ENCODE measurements at regions not wholly inside any gene's neighbourhood (a gene's known extent, or its start where the extent isn't known, plus 50 kb on each side); places are given as distances from the start of the nearest gene placed in this dataset.
"Not testable (repeated sequence)": the region's sequence is repeated elsewhere in the genome, so short reads cannot be mapped to it uniquely, and the experiment has no call there.

GRCh38 chr5:38135486-38136039 is 122.8 kb upstream of the EGFLAM start:
- intact Hi-C loops (cut with DNase I) = no loop called here
- no peak for DNase-seq
- Histone ChIP-seq H3K27me3 (no peaks in the 10 kb centered on the region), H3K4me1 (no peaks in the 10 kb centered on the region), H3K9me3 (no peaks in the 10 kb centered on the region), H3K36me3 (no peaks in the 10 kb centered on the region), H3K4me3 (no peak overlapping the region), H3K27ac (no peak overlapping the region)
- TF ChIP-seq POLR2A (IDR thresholded peaks at IDR 0.05) (no peak), CTCF (IDR thresholded peaks at IDR 0.05) (no peak)
- 76 to 79% methylated on average over 9 of the region's 9 CpGs for WGBS, 2 donors

GRCh38 chr5:38134810-38135209 is 123.5 kb upstream of the EGFLAM start:
- TF ChIP-seq POLR2A (IDR thresholded peaks at IDR 0.05) (no peak), CTCF (IDR thresholded peaks at IDR 0.05) (no peak)
- H3K4me3 ChIP-seq = no peak overlapping the region
- no peak for DNase-seq
- intact Hi-C loops (cut with DNase I) = no loop called here
- no peaks in the 10 kb centered on the region for H3K4me1 ChIP-seq
- H3K27me3 ChIP-seq = no peaks in the 10 kb centered on the region
- 87 to 96% methylated on average over 19 of the region's 19 CpGs for WGBS, 2 donors
- H3K9me3 ChIP-seq = no peaks in the 10 kb centered on the region
- no peaks in the 10 kb centered on the region for H3K36me3 ChIP-seq
- no peak overlapping the region for H3K27ac ChIP-seq

- intact Hi-C loops (cut with DNase I); H3K27me3 ChIP-seq; DNase-seq; H3K4me1 ChIP-seq; H3K36me3 ChIP-seq; H3K4me3 ChIP-seq; H3K27ac ChIP-seq; H3K9me3 ChIP-seq: not testable (repeated sequence)
- 72 to 88% methylated on average over 1 of the region's 1 CpG for WGBS, 2 donors
Observed at GRCh38 chr5:38134294-38134693, 124.1 kb upstream of the EGFLAM start.

GRCh38 chr5:38131686-38132085 is 126.7 kb upstream of the EGFLAM start:
- no peaks in the 10 kb centered on the region for H3K9me3 ChIP-seq
- no peak overlapping the region for H3K27ac ChIP-seq
- DNase-seq = no peak
- WGBS, 2 donors = 54 to 68% methylated on average over 4 of the region's 4 CpGs
- intact Hi-C loops (cut with DNase I) = no loop called here
- H3K36me3 ChIP-seq = no peaks in the 10 kb centered on the region
- no peak overlapping the region for H3K4me3 ChIP-seq
- TF ChIP-seq CTCF (IDR thresholded peaks at IDR 0.05) (no peak), POLR2A (IDR thresholded peaks at IDR 0.05) (no peak)
- no peaks in the 10 kb centered on the region for H3K4me1 ChIP-seq
- no peaks in the 10 kb centered on the region for H3K27me3 ChIP-seq

GRCh38 chr5:38124321-38124720 is 134.0 kb upstream of the EGFLAM start:
- 30 to 36% methylated on average over 1 of the region's 1 CpG for WGBS, 2 donors
- H3K4me1 ChIP-seq = no peaks in the 10 kb centered on the region
- no peaks in the 10 kb centered on the region for H3K9me3 ChIP-seq
- H3K4me3 ChIP-seq = no peak overlapping the region
- H3K36me3 ChIP-seq = no peaks in the 10 kb centered on the region
- DNase-seq = no peak
- intact Hi-C loops (cut with DNase I) = no loop called here
- H3K27me3 ChIP-seq = no peaks in the 10 kb centered on the region
- TF ChIP-seq CTCF (IDR thresholded peaks at IDR 0.05) = no peak
- no peak for TF ChIP-seq POLR2A (IDR thresholded peaks at IDR 0.05)
- H3K27ac ChIP-seq = no peak overlapping the region

- Histone ChIP-seq H3K4me3 (no peak overlapping the region), H3K27ac (no peak overlapping the region), H3K27me3 (no peaks in the 10 kb centered on the region), H3K36me3 (no peaks in the 10 kb centered on the region), H3K9me3 (no peaks in the 10 kb centered on the region), H3K4me1 (no peaks in the 10 kb centered on the region)
- TF ChIP-seq POLR2A (IDR thresholded peaks at IDR 0.05) (no peak), CTCF (IDR thresholded peaks at IDR 0.05) (no peak)
- intact Hi-C loops (cut with DNase I) = no loop called here
- DNase-seq = no peak
- WGBS, 2 donors = 67 to 80% methylated on average over 2 of the region's 2 CpGs
Observed at GRCh38 chr5:38121420-38121819, 136.9 kb upstream of the EGFLAM start.
